GM12878 (cell line): ENCODE measurements at regions not wholly inside any gene's neighbourhood (a gene's known extent, or its start where the extent isn't known, plus 50 kb on each side); places are given as distances from the start of the nearest gene placed in this dataset.

Source experiments
- ATAC-seq: fragments of 200-7000 bp; cut with Tn5 transposase; 3 replicates; pipeline ENCODE4 v1.9.1; 2020; ENCODE audit warnings: mild to moderate bottlenecking, moderate library complexity
- BruUV-seq: library from RNA; stranded (reverse); fragments of 400-500 nt; replicated peaks from 2 replicates; lab custom pipeline; 2021; lab: Mats Ljungman, UMichigan
- CTCF ChIA-PET: fragments of 300-600 bp; sonication (Branson Sonifier 250); formaldehyde crosslinking; extraction: SDS; loops from one replicate; lab custom pipeline; 2021; ENCODE audit warnings: inconsistent platforms; lab: Yijun Ruan, JAX
- POLR2A ChIA-PET: fragments of 350-600 bp; formaldehyde crosslinking; extraction: SDS; loops from one replicate; lab custom pipeline; 2021; ENCODE audit warnings: inconsistent platforms; lab: Charles Lee
- RAD21 ChIA-PET: fragments of 300-600 bp; sonication (Branson Sonifier 250); formaldehyde crosslinking; loops from one replicate; lab custom pipeline; 2023; ENCODE audit warnings: antibody characterized with exemption; ENCODE audit not compliant: unreplicated experiment; lab: Charles Lee
- SMC1A ChIA-PET: fragments of 300-600 bp; sonication (Branson Sonifier 250); formaldehyde crosslinking; loops from one replicate; lab custom pipeline; 2023; ENCODE audit not compliant: unreplicated experiment, uncharacterized antibody; lab: Charles Lee
- DNase-seq: peaks from one replicate; pipeline ENCODE4 v3.0.0-alpha.2; 2011; ENCODE audit warnings: low read depth, low spot score
- FAIRE-seq: peaks from 3 replicates; lab custom pipeline; 2011; peaks lifted over from hg19 to GRCh38; lab: Jason Lieb, UNC
- H2AFZ ChIP-seq: 2 replicates; pipeline ENCODE4 v1.6.0; 2011; ENCODE audit warnings: low read depth, low read length, control low read depth; ENCODE audit not compliant: control insufficient read depth
- H3K27ac ChIP-seq: 2 replicates; pipeline ENCODE4 v1.5.1; 2011; ENCODE audit warnings: control low read depth; ENCODE audit not compliant: control insufficient read depth, insufficient read depth
- H3K27me3 ChIP-seq, 2 experiments: replicated peaks in 1 of 2; 2 replicates each; pipeline versions ENCODE4 v1.6.0 to v1.6.1; 2011; ENCODE audit warnings: low read length in 1 of 2; ENCODE audit not compliant: control insufficient read depth in 2 of 2, insufficient read depth in 2 of 2
- H3K36me3 ChIP-seq, 2 experiments: 2 replicates each; pipeline ENCODE4 v1.5.1; 2011; ENCODE audit warnings: low read length in 1 of 2; ENCODE audit not compliant: control insufficient read depth in 2 of 2, insufficient read depth in 2 of 2
- H3K4me1 ChIP-seq: 2 replicates; pipeline ENCODE4 v1.6.1; 2011; ENCODE audit warnings: mild to moderate bottlenecking, low read length, moderate library complexity, mixed read lengths; ENCODE audit not compliant: control insufficient read depth, insufficient read depth
- H3K4me2 ChIP-seq: 2 replicates; pipeline ENCODE4 v1.6.0; 2011; ENCODE audit warnings: control low read depth; ENCODE audit not compliant: control insufficient read depth, insufficient read depth
- H3K4me3 ChIP-seq: fragments of 200-600 bp; sonication (generic); 2 replicates; pipeline ENCODE4 v1.5.1; 2016
- H3K79me2 ChIP-seq: 2 replicates; pipeline ENCODE4 v1.6.0; 2011; ENCODE audit warnings: low read length; ENCODE audit not compliant: control insufficient read depth, insufficient read depth
- H3K9ac ChIP-seq: 2 replicates; pipeline ENCODE4 v1.8.0; 2011; ENCODE audit warnings: low read length, control low read depth, mixed read lengths; ENCODE audit not compliant: control insufficient read depth, insufficient read depth
- H3K9me3 ChIP-seq: replicated peaks from 3 replicates; pipeline ENCODE4 v1.5.1; 2011; ENCODE audit warnings: mild to moderate bottlenecking, low read length; ENCODE audit not compliant: control insufficient read depth, insufficient read depth
- H4K20me1 ChIP-seq: 2 replicates; pipeline ENCODE4 v1.6.0; 2011; ENCODE audit not compliant: control insufficient read depth, insufficient read depth
- BRCA1 ChIP-seq: IDR thresholded peaks from 2 replicates; pipeline ENCODE4 v1.6.1; 2011; ENCODE audit warnings: low read depth, low read length, improper control_type of control experiment
- FOS ChIP-seq: IDR thresholded peaks from 3 replicates; pipeline ENCODE4 v1.6.1; 2011; ENCODE audit warnings: borderline replicate concordance; ENCODE audit not compliant: insufficient read length; ENCODE audit errors: extremely low read depth
- KDM1A ChIP-seq: fragments of 200-600 bp; sonication (generic); IDR thresholded peaks from 2 replicates; pipeline ENCODE4 v1.6.1; 2016; ENCODE audit warnings: borderline replicate concordance
- NRF1 ChIP-seq: conservative IDR thresholded peaks from 2 replicates; pipeline ENCODE4 v1.6.1; 2011; ENCODE audit warnings: mild to moderate bottlenecking, low read depth, low read length, improper control_type of control experiment
- SPI1 ChIP-seq: IDR thresholded peaks from 2 replicates; pipeline ENCODE4 v1.6.1; 2011; ENCODE audit warnings: low read depth, mild to moderate bottlenecking, low read length, moderate library complexity, borderline replicate concordance; ENCODE audit not compliant: insufficient read depth
- SREBF1 ChIP-seq: IDR thresholded peaks from 2 replicates; pipeline ENCODE4 v1.6.1; 2012; ENCODE audit warnings: mild to moderate bottlenecking, low read length
- ZBTB40 ChIP-seq: fragments of 450-650 bp; IDR thresholded peaks from 2 replicates; pipeline ENCODE4 v1.6.1; 2016; ENCODE audit warnings: mild to moderate bottlenecking, moderate library complexity, borderline replicate concordance
- WGBS: methylation state at CpG from one replicate; pipeline ENCODE4 v1.1.6; 2016; ENCODE audit warnings: low lambda C conversion rate; ENCODE audit not compliant: insufficient replicate concordance, insufficient coverage; ENCODE audit errors: missing lambda C conversion rate; 5-methylcytosine and 5-hydroxymethylcytosine counted together
- in situ Hi-C: fragments of 300-500 bp; cut with MboI; formaldehyde crosslinking; loops from 9 replicates; pipeline ENCODE4 v1.14.3; 2018; ENCODE audit warnings: mixed read lengths
- intact Hi-C: fragments of 100-400 bp; cut with micrococcal nuclease; formaldehyde crosslinking; loops from one replicate; pipeline ENCODE4 v1.14.2; 2022; ENCODE audit not compliant: unreplicated experiment

GRCh38 chr1:114206392-114206791 lies 52.7 kb upstream of the SYT6 start:
- Histone ChIP-seq H3K27me3 (peaks cover 0 to 3% of the 10 kb centered on the region in 2 experiments), H3K4me1 (no peaks in the 10 kb centered on the region), H3K4me3 (no peak overlapping the region)
- no peak for FAIRE-seq
- SMC1A ChIA-PET = no interaction called here
- BruUV-seq = no TSS peak
- in situ Hi-C loops = no loop called here
- no peak for TF ChIP-seq KDM1A
- no peak for TF ChIP-seq SREBF1
- no peak for TF ChIP-seq BRCA1
- TF ChIP-seq NRF1 = no peak
- TF ChIP-seq ZBTB40 = no peak
- no peak for TF ChIP-seq FOS
- TF ChIP-seq SPI1 = no peak
- TF ChIP-seq, all 136 proteins: peak for 0
- Histone ChIP-seq H3K9ac (no peak overlapping the region), H4K20me1 (no peaks in the 10 kb centered on the region; the same call in 1 of the 2 replicates), H3K36me3 (no peaks in the 10 kb centered on the region), H3K79me2 (no peaks in the 10 kb centered on the region), H3K27ac (no peak overlapping the region), H3K9me3 (no peaks in the 10 kb centered on the region), H3K4me2 (no peak overlapping the region), H2AFZ (no peak overlapping the region)
- ATAC-seq (no peak), DNase-seq (no peak)
- ChIA-PET CTCF (no interaction called here), POLR2A (no interaction called here), RAD21 (no interaction called here)
- intact Hi-C loops = no loop called here
- 32% methylated on average over 7 of the region's 7 CpGs for WGBS
